Kidney glomerular epithelial cell (primary cell): ENCODE measurements at regions not wholly inside any gene's neighbourhood (a gene's known extent, or its start where the extent isn't known, plus 50 kb on each side); places are given as distances from the start of the nearest gene placed in this dataset.

Experiments used
- DNase-seq: peaks from one replicate; lab custom pipeline; 2025; lab: John Stamatoyannopoulos, UW

GRCh38 chr20:58600756-58601155, 50.3 kb upstream of the STX16 start:
- no peak for DNase-seq

- no peak for DNase-seq
Measured at GRCh38 chr20:58599966-58600365, 51.1 kb upstream of the STX16 start.

- no peak for DNase-seq
Measured at GRCh38 chr20:58598211-58599015, 52.7 kb upstream of the STX16 start.

- DNase-seq, result no peak
Measured at GRCh38 chr20:58597249-58597891, 53.7 kb upstream of the STX16 start.

GRCh38 chr20:58596750-58597248, 54.3 kb upstream of the STX16 start:
- DNase-seq, result no peak

- DNase-seq, result no peak
Measured at GRCh38 chr20:58596244-58596643, 54.8 kb upstream of the STX16 start.

GRCh38 chr20:58595167-58595566, 55.9 kb upstream of the STX16 start:
- no peak for DNase-seq

GRCh38 chr20:58593880-58594638, 57.0 kb upstream of the STX16 start:
- DNase-seq, result no peak

- no peak for DNase-seq
Measured at GRCh38 chr20:58592076-58592695, 58.9 kb upstream of the STX16 start.

- no peak for DNase-seq
Measured at GRCh38 chr20:58590679-58591473, 60.2 kb upstream of the STX16 start.

GRCh38 chr20:58587467-58587866, 63.6 kb upstream of the STX16 start:
- no peak for DNase-seq

- no peak for DNase-seq
Measured at GRCh38 chr20:58586565-58587093, 64.5 kb upstream of the STX16 start.

GRCh38 chr20:58585753-58586540, 65.1 kb upstream of the STX16 start:
- no peak for DNase-seq

GRCh38 chr20:58584881-58585752, 66.0 kb upstream of the STX16 start:
- no peak for DNase-seq

- no peak for DNase-seq
Measured at GRCh38 chr20:58584051-58584824, 66.8 kb upstream of the STX16 start.

GRCh38 chr20:58583586-58583985, 67.5 kb upstream of the STX16 start:
- DNase-seq, result no peak

GRCh38 chr20:58583176-58583575, 67.9 kb upstream of the STX16 start:
- DNase-seq, result no peak

GRCh38 chr20:58580474-58580835, 65.3 kb upstream of the APCDD1L start:
- DNase-seq, result no peak
